Esophagus (tissue), 2 donors: ENCODE measurements at regions not wholly inside any gene's neighbourhood (a gene's known extent, or its start where the extent isn't known, plus 50 kb on each side); places are given as distances from the start of the nearest gene placed in this dataset.

Source experiments
- H3K27ac ChIP-seq, 2 donors: one replicate each; pipeline ENCODE4 v1.5.1; 2013; ENCODE audit warnings: low read depth in 2 of 2, mild to moderate bottlenecking in 2 of 2, inconsistent platforms in 1 of 2, low read length in 1 of 2, moderate library complexity in 1 of 2
- H3K27me3 ChIP-seq, 2 donors: one replicate each; pipeline ENCODE4 v1.6.1; 2013; ENCODE audit warnings: low read length in 2 of 2, control low read depth in 1 of 2, mild to moderate bottlenecking in 1 of 2; ENCODE audit not compliant: insufficient read depth in 2 of 2, control insufficient read depth in 1 of 2
- H3K36me3 ChIP-seq, 2 donors: one replicate each; pipeline ENCODE4 v1.6.1; 2013; ENCODE audit warnings: low read length in 1 of 2; ENCODE audit not compliant: control insufficient read depth in 2 of 2, insufficient read depth in 2 of 2
- H3K4me1 ChIP-seq, 2 donors: one replicate each; pipeline ENCODE4 v1.6.1; 2013; ENCODE audit warnings: low read length in 1 of 2; ENCODE audit not compliant: control insufficient read depth in 2 of 2, insufficient read depth in 2 of 2
- H3K4me3 ChIP-seq, 2 donors: one replicate each; pipeline ENCODE4 v1.5.1; 2013; ENCODE audit warnings: low read length in 2 of 2, mild to moderate bottlenecking in 2 of 2, low read depth in 1 of 2, moderate library complexity in 1 of 2
- H3K9me3 ChIP-seq, 2 donors: one replicate each; pipeline ENCODE4 v1.6.1; 2013; ENCODE audit warnings: mild to moderate bottlenecking in 2 of 2, low read depth in 1 of 2, low read length in 1 of 2, moderate library complexity in 1 of 2; ENCODE audit not compliant: control insufficient read depth in 2 of 2, insufficient read depth in 1 of 2
- WGBS, 2 donors: extraction: QIAGEN DNeasy Blood & Tissue Kit; methylation state at CpG; one replicate each; pipeline ENCODE4 v1.1.7; 2013; 5-methylcytosine and 5-hydroxymethylcytosine counted together
- donor health status: healthy with polysubstance abuse.
- donor health status: Bipolar disorder and iron deficiency.

DNA sequence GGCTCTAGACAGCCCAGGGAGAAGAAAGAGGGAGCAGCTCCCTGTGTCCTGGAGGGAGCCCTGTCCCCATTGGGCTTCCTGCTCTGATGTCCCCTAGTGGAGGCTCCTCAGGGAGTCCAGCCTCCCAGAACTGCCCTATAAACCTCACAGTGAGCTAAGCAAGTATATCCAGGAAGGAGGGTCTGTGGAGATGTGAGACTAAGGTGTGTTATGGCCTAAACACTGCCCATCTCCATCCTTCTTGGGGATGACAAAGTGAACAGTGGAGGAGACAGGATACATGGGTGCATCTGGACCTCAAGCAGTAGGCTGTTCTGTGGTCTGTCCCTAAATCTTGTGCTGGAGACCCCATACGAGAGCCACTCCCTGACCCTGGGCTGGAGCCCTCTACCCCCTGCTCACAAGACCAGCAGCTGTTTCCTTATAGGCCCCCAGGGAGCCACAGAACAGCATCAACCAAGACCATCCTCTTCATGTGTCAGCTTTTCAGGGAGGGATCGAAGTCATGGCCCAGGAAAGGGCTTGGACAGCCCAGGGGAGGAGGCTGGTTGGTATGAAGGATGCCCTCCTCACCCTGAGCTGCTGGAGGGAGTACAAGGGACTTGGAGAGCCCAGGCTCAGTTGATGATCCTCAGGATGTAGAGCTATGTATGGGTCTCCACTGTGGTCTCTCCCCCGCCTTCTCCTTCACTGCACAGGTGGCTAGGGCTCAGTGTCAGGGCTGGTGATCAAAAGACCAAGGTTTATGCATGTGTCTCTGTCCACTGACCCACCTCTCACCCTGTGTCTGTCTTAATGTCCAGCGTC, 49.7 kb upstream of the TOP3B start:
- 71 to 82% methylated on average over 4 of the region's 4 CpGs for WGBS, 2 donors
- no peaks in the 10 kb centered on the region for H3K4me1 ChIP-seq

More for the DNA sequence above, 49.7 kb upstream of the TOP3B start:
- no peak overlapping the region for H3K4me3 ChIP-seq
- no peak overlapping the region for H3K27ac ChIP-seq
- H3K36me3 ChIP-seq, result no peaks in the 10 kb centered on the region
- no peaks in the 10 kb centered on the region for H3K27me3 ChIP-seq
- H3K9me3 ChIP-seq, result no peaks in the 10 kb centered on the region
